Lower leg skin (tissue), 3 donors: ENCODE measurements at regions not wholly inside any gene's neighbourhood (a gene's known extent, or its start where the extent isn't known, plus 50 kb on each side); places are given as distances from the start of the nearest gene placed in this dataset.

Experiments
- POLR2A ChIP-seq, 2 donors: fragments of 450-650 bp; IDR thresholded peaks; one replicate each; pipeline ENCODE4 v1.6.1; 2016 to 2017; ENCODE audit warnings: antibody characterized with exemption in 2 of 2, mild to moderate bottlenecking in 1 of 2, moderate library complexity in 1 of 2
- TF ChIP-seq, protein P1 (sequence below), 3 donors: fragments of 450-650 bp; IDR thresholded peaks; one replicate each; pipeline ENCODE4 v1.5.1; 2016; ENCODE audit warnings: antibody characterized with exemption in 3 of 3, mild to moderate bottlenecking in 3 of 3, moderate library complexity in 2 of 3

DNA sequence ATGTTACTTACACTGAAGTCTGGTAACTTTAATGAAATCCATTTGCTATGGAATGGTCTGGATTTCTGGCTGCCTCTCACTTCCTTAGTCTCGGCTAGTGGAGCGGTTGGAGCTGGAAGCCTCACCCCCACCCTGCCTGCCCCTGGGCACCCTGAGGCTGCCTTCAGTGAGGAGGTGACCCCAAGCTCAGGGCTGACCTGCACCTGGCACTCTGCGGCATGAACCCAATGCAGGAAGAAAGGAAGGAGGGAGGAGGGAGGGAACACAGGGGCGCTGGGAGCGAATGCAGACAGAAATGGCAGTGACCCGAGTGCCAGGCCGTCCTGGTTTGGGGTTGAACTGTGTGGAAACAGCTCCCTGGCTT lies 353.1 kb downstream of the TMEM121 start:
- TF ChIP-seq, protein P1, sequence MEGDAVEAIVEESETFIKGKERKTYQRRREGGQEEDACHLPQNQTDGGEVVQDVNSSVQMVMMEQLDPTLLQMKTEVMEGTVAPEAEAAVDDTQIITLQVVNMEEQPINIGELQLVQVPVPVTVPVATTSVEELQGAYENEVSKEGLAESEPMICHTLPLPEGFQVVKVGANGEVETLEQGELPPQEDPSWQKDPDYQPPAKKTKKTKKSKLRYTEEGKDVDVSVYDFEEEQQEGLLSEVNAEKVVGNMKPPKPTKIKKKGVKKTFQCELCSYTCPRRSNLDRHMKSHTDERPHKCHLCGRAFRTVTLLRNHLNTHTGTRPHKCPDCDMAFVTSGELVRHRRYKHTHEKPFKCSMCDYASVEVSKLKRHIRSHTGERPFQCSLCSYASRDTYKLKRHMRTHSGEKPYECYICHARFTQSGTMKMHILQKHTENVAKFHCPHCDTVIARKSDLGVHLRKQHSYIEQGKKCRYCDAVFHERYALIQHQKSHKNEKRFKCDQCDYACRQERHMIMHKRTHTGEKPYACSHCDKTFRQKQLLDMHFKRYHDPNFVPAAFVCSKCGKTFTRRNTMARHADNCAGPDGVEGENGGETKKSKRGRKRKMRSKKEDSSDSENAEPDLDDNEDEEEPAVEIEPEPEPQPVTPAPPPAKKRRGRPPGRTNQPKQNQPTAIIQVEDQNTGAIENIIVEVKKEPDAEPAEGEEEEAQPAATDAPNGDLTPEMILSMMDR (IDR thresholded peaks at IDR 0.05): no peak
- no peak for TF ChIP-seq POLR2A (IDR thresholded peaks at IDR 0.05)
